Adrenal gland (tissue), 5 donors: ENCODE measurements at regions not wholly inside any gene's neighbourhood (a gene's known extent, or its start where the extent isn't known, plus 50 kb on each side); places are given as distances from the start of the nearest gene placed in this dataset.

Source experiments
- CTCF ChIP-seq, 6 experiments: fragments of 450-650 bp in 4 of 6; fragments of 200-600 bp in 2 of 6; sonication (generic) in 1 of 6; IDR thresholded peaks; 1 replicate in 5 of 6; 2 replicates in 1 of 6; pipeline versions ENCODE4 v1.5.1 to v1.8.0; 2016 to 2021; ENCODE audit warnings: antibody characterized with exemption in 6 of 6, mild to moderate bottlenecking in 2 of 6, moderate library complexity in 1 of 6
- POLR2A ChIP-seq, 2 donors: fragments of 450-650 bp; IDR thresholded peaks; one replicate each; pipeline ENCODE4 v1.6.1; 2017; ENCODE audit warnings: antibody characterized with exemption in 2 of 2, mild to moderate bottlenecking in 2 of 2, moderate library complexity in 1 of 2
- donor health status: DM: no; HTN: no; CAD: no.

GRCh38 chr3:22373827-22374226 is 622.8 kb upstream of the ZNF385D start:
- no peak for TF ChIP-seq CTCF (IDR thresholded peaks at IDR 0.05)
- TF ChIP-seq POLR2A (IDR thresholded peaks at IDR 0.05), result no peak
